Lower leg skin (tissue), 4 donors: ENCODE measurements at regions not wholly inside any gene's neighbourhood (a gene's known extent, or its start where the extent isn't known, plus 50 kb on each side); places are given as distances from the start of the nearest gene placed in this dataset.

Experiments
- DNase-seq, 2 donors: peaks; one replicate each; pipeline ENCODE4 v3.0.0-alpha.2; 2019; ENCODE audit warnings: low spot score in 2 of 2
- H3K4me3 ChIP-seq: fragments of 200-600 bp; sonication (generic); 2 replicates; pipeline ENCODE4 v1.5.1; 2017; ENCODE audit warnings: mild to moderate bottlenecking, low read depth; ENCODE audit not compliant: poor library complexity, severe bottlenecking
- CTCF ChIP-seq, 3 donors: fragments of 450-650 bp; IDR thresholded peaks; one replicate each; pipeline ENCODE4 v1.5.1; 2016; ENCODE audit warnings: antibody characterized with exemption in 3 of 3, mild to moderate bottlenecking in 3 of 3, moderate library complexity in 2 of 3
- POLR2A ChIP-seq, 2 donors: fragments of 450-650 bp; IDR thresholded peaks; one replicate each; pipeline ENCODE4 v1.6.1; 2016 to 2017; ENCODE audit warnings: antibody characterized with exemption in 2 of 2, mild to moderate bottlenecking in 1 of 2, moderate library complexity in 1 of 2
- WGBS, 2 donors: methylation state at CpG; one replicate each; pipeline ENCODE4 v1.1.5; 2018; 5-methylcytosine and 5-hydroxymethylcytosine counted together
- intact Hi-C: fragments of 100-400 bp; cut with DNase I; formaldehyde crosslinking; loops from one replicate; pipeline ENCODE4 v1.15.0; 2023; ENCODE audit warnings: low total_unique reads

GRCh38 chr11:91243630-91244029, 981.0 kb upstream of the FAT3 start:
- H3K4me3 ChIP-seq: no peak overlapping the region
- intact Hi-C loops: no loop called here
- no peak for DNase-seq
- 72 to 81% methylated on average over 2 of the region's 2 CpGs for WGBS, 2 donors
- TF ChIP-seq POLR2A (IDR thresholded peaks at IDR 0.05): no peak
- no peak for TF ChIP-seq CTCF (IDR thresholded peaks at IDR 0.05)

- intact Hi-C loops: no loop called here
- no peak for TF ChIP-seq POLR2A (IDR thresholded peaks at IDR 0.05)
- no peak for TF ChIP-seq CTCF (IDR thresholded peaks at IDR 0.05)
- 52 to 57% methylated on average over 3 of the region's 3 CpGs for WGBS, 2 donors
- DNase-seq: no peak
- H3K4me3 ChIP-seq: no peak overlapping the region
Measured at GRCh38 chr11:91243051-91243450, 981.6 kb upstream of the FAT3 start.

DNA sequence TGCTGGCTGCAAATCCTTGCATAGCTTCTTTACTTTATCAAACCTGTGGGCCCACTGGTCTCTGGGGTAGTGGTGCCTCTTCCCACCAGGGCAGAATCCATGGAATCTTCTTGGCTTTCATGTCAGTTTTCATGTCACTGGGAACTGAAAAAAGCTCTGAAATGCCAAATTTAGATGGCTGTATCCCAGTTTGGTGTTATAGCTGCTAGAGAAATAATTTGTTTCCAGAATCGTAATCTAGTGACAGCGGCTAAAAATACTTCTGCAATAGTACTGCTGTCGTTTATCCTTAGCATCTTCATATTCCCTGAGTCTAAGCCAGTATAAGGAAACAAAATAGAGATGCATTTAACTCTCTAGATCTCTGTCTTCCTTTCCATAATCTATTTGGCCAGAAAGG, 983.4 kb upstream of the FAT3 start:
- intact Hi-C loops: no loop called here
- no peak overlapping the region for H3K4me3 ChIP-seq
- no peak for TF ChIP-seq POLR2A (IDR thresholded peaks at IDR 0.05)
- TF ChIP-seq CTCF (IDR thresholded peaks at IDR 0.05): no peak
- 67 to 75% methylated on average over 3 of the region's 3 CpGs for WGBS, 2 donors
- DNase-seq: no peak

- WGBS, 2 donors: 59 to 70% methylated on average over 2 of the region's 2 CpGs
- TF ChIP-seq CTCF (IDR thresholded peaks at IDR 0.05) (no peak), POLR2A (IDR thresholded peaks at IDR 0.05) (no peak)
- no peak overlapping the region for H3K4me3 ChIP-seq
- intact Hi-C loops: no loop called here
- DNase-seq: no peak
Measured at GRCh38 chr11:91239359-91239758, 985.3 kb upstream of the FAT3 start.

GRCh38 chr11:91231226-91231625, 993.4 kb upstream of the FAT3 start:
- intact Hi-C loops: no loop called here
- WGBS, 2 donors: 28 to 31% methylated on average over 4 of the region's 4 CpGs

More at GRCh38 chr11:91231226-91231625, 993.4 kb upstream of the FAT3 start:
- DNase-seq: no peak
- no peak overlapping the region for H3K4me3 ChIP-seq
- TF ChIP-seq CTCF (IDR thresholded peaks at IDR 0.05): no peak
- no peak for TF ChIP-seq POLR2A (IDR thresholded peaks at IDR 0.05)
